Mesenchymal stem cell (in vitro differentiated cells and primary cell): ENCODE measurements at regions not wholly inside any gene's neighbourhood (a gene's known extent, or its start where the extent isn't known, plus 50 kb on each side); places are given as distances from the start of the nearest gene placed in this dataset.

Experiments
- DNase-seq: peaks from one replicate; pipeline ENCODE4 v3.0.0-alpha.2; 2013
- H2AFZ ChIP-seq: one replicate; pipeline ENCODE4 v1.6.1; 2013; ENCODE audit warnings: low read depth, mild to moderate bottlenecking, control low read depth, inconsistent platforms, low read length, moderate library complexity
- H2AK5ac ChIP-seq: 2 replicates; pipeline ENCODE4 v1.6.1; 2013; ENCODE audit warnings: low read length, moderate library complexity, mild to moderate bottlenecking, inconsistent platforms; ENCODE audit not compliant: severe bottlenecking
- H2BK120ac ChIP-seq: one replicate; pipeline ENCODE4 v1.6.1; 2013; ENCODE audit warnings: low read depth, mild to moderate bottlenecking, inconsistent platforms, low read length, moderate library complexity
- H2BK12ac ChIP-seq, 2 experiments: one replicate each; pipeline ENCODE4 v1.6.1; 2013; ENCODE audit warnings: inconsistent platforms in 2 of 2, low read length in 2 of 2, mild to moderate bottlenecking in 2 of 2, moderate library complexity in 2 of 2, control low read depth in 1 of 2
- H2BK15ac ChIP-seq: one replicate; pipeline ENCODE4 v1.6.1; 2013; ENCODE audit warnings: mild to moderate bottlenecking, low read depth, inconsistent platforms; ENCODE audit not compliant: poor library complexity, severe bottlenecking
- H2BK5ac ChIP-seq: 2 replicates; pipeline ENCODE4 v1.6.1; 2013; ENCODE audit warnings: low read depth, mild to moderate bottlenecking, low read length, control low read depth, inconsistent platforms; ENCODE audit not compliant: poor library complexity, severe bottlenecking
- H3K14ac ChIP-seq, 2 experiments: one replicate each; pipeline ENCODE4 v1.6.1; 2013; ENCODE audit warnings: inconsistent platforms in 2 of 2, low read length in 2 of 2, control low read depth in 1 of 2, mild to moderate bottlenecking in 1 of 2, moderate library complexity in 1 of 2
- H3K18ac ChIP-seq, 2 experiments: one replicate each; pipeline ENCODE4 v1.6.1; 2013; ENCODE audit warnings: inconsistent platforms in 2 of 2, low read length in 2 of 2, control low read depth in 1 of 2, low read depth in 1 of 2, mild to moderate bottlenecking in 1 of 2
- H3K23ac ChIP-seq, 2 experiments: one replicate each; pipeline ENCODE4 v1.6.1; 2013; ENCODE audit warnings: inconsistent platforms in 2 of 2, low read length in 2 of 2, mild to moderate bottlenecking in 2 of 2, moderate library complexity in 2 of 2, control low read depth in 1 of 2
- H3K27ac ChIP-seq: 2 replicates; pipeline ENCODE4 v1.5.1; 2013; ENCODE audit warnings: mild to moderate bottlenecking, moderate library complexity, low read length, control low read depth, inconsistent platforms; ENCODE audit not compliant: poor library complexity, severe bottlenecking
- H3K27me3 ChIP-seq, 2 experiments: 2 replicates each; pipeline versions ENCODE4 v1.6.1 to v1.7.0; 2013; ENCODE audit warnings: low read length in 2 of 2, mild to moderate bottlenecking in 2 of 2, moderate library complexity in 2 of 2, control low read depth in 1 of 2, inconsistent platforms in 1 of 2; ENCODE audit not compliant: control insufficient read depth in 1 of 2, insufficient read depth in 1 of 2
- H3K36me3 ChIP-seq, 2 experiments: 2 replicates each; pipeline versions ENCODE4 v1.6.1 to v1.7.0; 2013; ENCODE audit warnings: low read length in 2 of 2, control low read depth in 1 of 2, inconsistent platforms in 1 of 2, low read depth in 1 of 2, mild to moderate bottlenecking in 1 of 2; ENCODE audit not compliant: insufficient read depth in 2 of 2, control insufficient read depth in 1 of 2
- H3K4ac ChIP-seq, 2 experiments: one replicate each; pipeline ENCODE4 v1.6.1; 2013; ENCODE audit warnings: inconsistent platforms in 2 of 2, low read length in 2 of 2, mild to moderate bottlenecking in 2 of 2, moderate library complexity in 2 of 2, control low read depth in 1 of 2, low read depth in 1 of 2
- H3K4me1 ChIP-seq: 2 replicates; pipeline ENCODE4 v1.6.1; 2013; ENCODE audit warnings: low read depth, low read length, control low read depth; ENCODE audit not compliant: control insufficient read depth, insufficient read depth
- H3K4me2 ChIP-seq: 2 replicates; pipeline ENCODE4 v1.6.1; 2013; ENCODE audit warnings: low read length, mild to moderate bottlenecking, inconsistent platforms; ENCODE audit not compliant: poor library complexity, severe bottlenecking
- H3K4me3 ChIP-seq, 2 experiments: 2 replicates each; pipeline versions ENCODE4 v1.5.1 to v1.7.0; 2013; ENCODE audit warnings: low read length in 2 of 2, mild to moderate bottlenecking in 2 of 2, control low read depth in 1 of 2, low read depth in 1 of 2; ENCODE audit not compliant: insufficient read depth in 1 of 2
- H3K79me1 ChIP-seq: replicated peaks from 2 replicates; pipeline ENCODE4 v1.6.1; 2013; ENCODE audit warnings: mild to moderate bottlenecking, control low read depth, low read length, inconsistent platforms; ENCODE audit not compliant: poor library complexity, severe bottlenecking
- H3K9ac ChIP-seq: 2 replicates; pipeline ENCODE4 v1.7.0; 2013; ENCODE audit warnings: mild to moderate bottlenecking, low read length, moderate library complexity
- H3K9me3 ChIP-seq: 2 replicates; pipeline ENCODE4 v1.7.0; 2013; ENCODE audit warnings: mild to moderate bottlenecking, low read length; ENCODE audit not compliant: control insufficient read depth
- H4K8ac ChIP-seq: one replicate; pipeline ENCODE4 v1.6.1; 2013; ENCODE audit warnings: inconsistent platforms, mild to moderate bottlenecking, low read length, moderate library complexity
- H4K91ac ChIP-seq: one replicate; pipeline ENCODE4 v1.6.1; 2013; ENCODE audit warnings: mild to moderate bottlenecking, low read length, inconsistent platforms
- WGBS: methylation state at CpG from one replicate; pipeline ENCODE4 v1.1.7; 2013; ENCODE audit warnings: mixed read lengths; 5-methylcytosine and 5-hydroxymethylcytosine counted together

DNA sequence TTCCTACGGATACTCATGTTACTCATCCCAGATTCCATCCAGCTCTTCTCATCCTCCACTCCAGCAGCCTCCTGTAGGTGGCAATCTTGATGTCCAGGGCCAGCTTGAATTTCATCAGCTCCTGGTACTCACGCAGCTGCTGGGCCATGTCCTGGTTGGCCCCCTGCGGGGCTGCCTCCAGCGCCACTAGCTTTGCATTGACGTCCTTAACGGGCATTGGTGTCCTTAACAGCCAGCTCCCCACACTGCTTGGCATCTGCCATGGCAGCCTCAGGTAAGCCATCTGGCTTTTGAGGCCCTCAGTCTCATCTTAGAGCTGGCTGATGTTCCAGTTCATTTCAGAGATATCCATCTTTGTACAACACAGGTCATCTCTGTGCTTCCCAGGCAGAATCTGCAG is 223.7 kb downstream of the FGF13 start:
- no peak overlapping the region for H2BK15ac ChIP-seq

GRCh38 chrX:138485767-138486166 is 225.8 kb downstream of the FGF13 start:
- Histone ChIP-seq H3K23ac (no peak overlapping the region), H2BK5ac (no peak overlapping the region), H3K4me2 (no peak overlapping the region), H4K91ac (no peak overlapping the region), H3K27me3 (no peaks in the 10 kb centered on the region), H3K18ac (no peak overlapping the region), H3K4ac (no peak overlapping the region), H3K9ac (no peak overlapping the region), H2AFZ (no peak overlapping the region), H2BK15ac (no peak overlapping the region), H3K79me1 (no peaks in the 10 kb centered on the region), H2BK120ac (no peak overlapping the region), H3K4me1 (no peaks in the 10 kb centered on the region), H4K8ac (no peak overlapping the region), H3K9me3 (no peaks in the 10 kb centered on the region), H3K27ac (no peak overlapping the region), H3K14ac (no peak overlapping the region), H2AK5ac (no peak overlapping the region), H2BK12ac (no peak overlapping the region), H3K4me3 (no peak overlapping the region), H3K36me3 (no peaks in the 10 kb centered on the region)
- DNase-seq, result no peak
- WGBS, result 86% methylated on average over 1 of the region's 1 CpG

More for the DNA sequence above, 223.7 kb downstream of the FGF13 start:
- no peak overlapping the region for H4K91ac ChIP-seq
- H3K23ac ChIP-seq, result no peak overlapping the region
- no peak overlapping the region for H3K4me3 ChIP-seq
- no peak overlapping the region for H4K8ac ChIP-seq
- H2AK5ac ChIP-seq, result no peak overlapping the region
- H3K27me3 ChIP-seq, result no peaks in the 10 kb centered on the region
- no peak overlapping the region for H3K9ac ChIP-seq
- no peaks in the 10 kb centered on the region for H3K4me1 ChIP-seq
- H3K27ac ChIP-seq, result no peak overlapping the region
- H3K36me3 ChIP-seq, result no peaks in the 10 kb centered on the region
- H3K4ac ChIP-seq, result no peak overlapping the region
- H2BK12ac ChIP-seq, result no peak overlapping the region
- no peak overlapping the region for H3K4me2 ChIP-seq
- 60% methylated on average over 6 of the region's 6 CpGs for WGBS
- H3K18ac ChIP-seq, result no peak overlapping the region
- H2AFZ ChIP-seq, result no peak overlapping the region
- H2BK120ac ChIP-seq, result no peak overlapping the region
- H2BK5ac ChIP-seq, result no peak overlapping the region
- H3K79me1 ChIP-seq, result no peaks in the 10 kb centered on the region
- DNase-seq, result no peak
- H3K14ac ChIP-seq, result no peak overlapping the region
- H3K9me3 ChIP-seq, result no peaks in the 10 kb centered on the region

GRCh38 chrX:138485224-138485623 is 226.3 kb downstream of the FGF13 start:
- no peak for DNase-seq
- WGBS, result 73% methylated on average over 2 of the region's 2 CpGs
- Histone ChIP-seq H4K8ac (no peak overlapping the region), H3K14ac (no peak overlapping the region), H3K27me3 (no peaks in the 10 kb centered on the region), H3K18ac (no peak overlapping the region), H2AFZ (no peak overlapping the region), H4K91ac (no peak overlapping the region), H3K4ac (no peak overlapping the region), H3K4me2 (no peak overlapping the region), H2BK12ac (no peak overlapping the region), H3K23ac (no peak overlapping the region), H3K9ac (no peak overlapping the region), H2BK5ac (no peak overlapping the region), H3K4me1 (no peaks in the 10 kb centered on the region), H3K36me3 (no peaks in the 10 kb centered on the region), H3K9me3 (no peaks in the 10 kb centered on the region), H3K27ac (no peak overlapping the region), H2BK120ac (no peak overlapping the region), H3K79me1 (no peaks in the 10 kb centered on the region), H2BK15ac (no peak overlapping the region), H3K4me3 (no peak overlapping the region), H2AK5ac (no peak overlapping the region)

DNA sequence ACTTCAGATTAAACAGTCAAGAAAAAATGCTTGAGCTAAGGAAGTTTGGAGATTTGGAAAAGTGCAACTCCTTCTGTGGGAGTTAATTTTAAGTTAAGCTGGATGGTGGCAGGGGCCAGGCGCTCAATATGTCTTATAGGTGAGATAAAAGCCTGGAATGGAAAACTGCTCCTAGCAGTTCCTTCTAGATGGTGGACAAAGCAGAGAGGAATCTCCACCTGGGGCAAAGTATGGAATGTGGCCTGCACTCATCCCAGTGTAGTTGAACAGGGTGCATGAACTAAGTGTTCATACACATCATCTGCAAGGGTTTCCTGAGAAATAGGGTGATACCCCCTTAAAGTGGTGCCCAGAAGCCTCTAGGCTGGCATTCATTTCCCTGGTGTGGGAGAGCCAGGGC is 227.1 kb downstream of the FGF13 start:
- H3K4me1 ChIP-seq, result no peaks in the 10 kb centered on the region
- no peak overlapping the region for H3K14ac ChIP-seq
- H3K27me3 ChIP-seq, result no peaks in the 10 kb centered on the region
- H3K18ac ChIP-seq, result no peak overlapping the region
- no peak overlapping the region for H3K27ac ChIP-seq
- no peak overlapping the region for H4K91ac ChIP-seq
- H3K4ac ChIP-seq, result no peak overlapping the region
- H2BK120ac ChIP-seq, result no peak overlapping the region
- no peak overlapping the region for H3K4me3 ChIP-seq
- H3K23ac ChIP-seq, result no peak overlapping the region
- no peak overlapping the region for H2AFZ ChIP-seq
- H3K9me3 ChIP-seq, result no peaks in the 10 kb centered on the region
- no peak overlapping the region for H3K4me2 ChIP-seq
- H2BK12ac ChIP-seq, result no peak overlapping the region
- H3K9ac ChIP-seq, result no peak overlapping the region
- H2BK15ac ChIP-seq, result no peak overlapping the region
- no peak overlapping the region for H2BK5ac ChIP-seq
- H4K8ac ChIP-seq, result no peak overlapping the region
- no peak overlapping the region for H2AK5ac ChIP-seq
- 55% methylated on average over 1 of the region's 1 CpG for WGBS
- no peaks in the 10 kb centered on the region for H3K79me1 ChIP-seq
- H3K36me3 ChIP-seq, result no peaks in the 10 kb centered on the region
- DNase-seq, result no peak
